ENCODE measurements at regions not wholly inside any gene's neighbourhood (a gene's known extent, or its start where the extent isn't known, plus 50 kb on each side); places are given as distances from the start of the nearest gene placed in this dataset.
"Not testable (repeated sequence)": the region's sequence is repeated elsewhere in the genome, so short reads cannot be mapped to it uniquely, and the experiment has no call there.

GRCh38 chr10:4150676-4151075 is 365.7 kb upstream of the KLF6 start:
- Histone ChIP-seq H3K27ac (ENCODE audit: low read depth, low read length) (no peak overlapping the region), H3K36me3 (ENCODE audit: control insufficient read depth, low read length) (no peaks in the 10 kb centered on the region), H3F3A (ENCODE audit: control insufficient read depth, insufficient read depth) (peaks cover 8% of the 10 kb centered on the region), H3K4me2 (ENCODE audit: low read length) (no peak overlapping the region), H3K9me2 (replicated peaks; ENCODE audit: control insufficient read depth, low read length) (no peaks in the 10 kb centered on the region), H3K79me2 (ENCODE audit: control insufficient read depth, low read length) (no peaks in the 10 kb centered on the region), H3K9me3 (ENCODE audit: control insufficient read depth, insufficient read depth, low read length) (peaks cover 10% of the 10 kb centered on the region), H4K20me1 (ENCODE audit: control insufficient read depth, insufficient read depth, low read depth, low read length) (no peaks in the 10 kb centered on the region), H3K4me1 (ENCODE audit: control insufficient read depth, low read length) (no peaks in the 10 kb centered on the region), H3K27me3 (ENCODE audit: control insufficient read depth, low read length) (no peaks in the 10 kb centered on the region), H3K4me3 (ENCODE audit: low read length) (no peak overlapping the region)
- TF ChIP-seq CTCF (IDR thresholded peaks at IDR 0.05; ENCODE audit: low read depth, low read length, poor library complexity, severe bottlenecking): no peak
- no peak for TF ChIP-seq EZH2phosphoT487 (IDR thresholded peaks at IDR 0.05; ENCODE audit: borderline replicate concordance, low read length)

GRCh38 chr10:4149460-4149859 is 364.5 kb upstream of the KLF6 start:
- not testable (repeated sequence) for H3K4me3 ChIP-seq (ENCODE audit: low read length); H3F3A ChIP-seq (ENCODE audit: control insufficient read depth, insufficient read depth); H3K36me3 ChIP-seq (ENCODE audit: control insufficient read depth, low read length); H3K27me3 ChIP-seq (ENCODE audit: control insufficient read depth, low read length); H3K9me2 ChIP-seq (replicated peaks; ENCODE audit: control insufficient read depth, low read length); H3K4me1 ChIP-seq (ENCODE audit: control insufficient read depth, low read length); H3K79me2 ChIP-seq (ENCODE audit: control insufficient read depth, low read length); H4K20me1 ChIP-seq (ENCODE audit: control insufficient read depth, insufficient read depth, low read depth, low read length); H3K4me2 ChIP-seq (ENCODE audit: low read length)
- peak overlapping the region; percentile 49 for H3K27ac ChIP-seq (ENCODE audit: low read depth, low read length)
- peaks cover 10% of the 10 kb centered on the region for H3K9me3 ChIP-seq (ENCODE audit: control insufficient read depth, insufficient read depth, low read length)

- Histone ChIP-seq H3K9me3 (ENCODE audit: control insufficient read depth, insufficient read depth, low read length) (peaks cover 10% of the 10 kb centered on the region), H3K27ac (ENCODE audit: low read depth, low read length) (no peak overlapping the region), H4K20me1 (ENCODE audit: control insufficient read depth, insufficient read depth, low read depth, low read length) (no peaks in the 10 kb centered on the region), H3K4me1 (ENCODE audit: control insufficient read depth, low read length) (no peaks in the 10 kb centered on the region), H3K79me2 (ENCODE audit: control insufficient read depth, low read length) (no peaks in the 10 kb centered on the region), H3K4me2 (ENCODE audit: low read length) (no peak overlapping the region), H3K9me2 (replicated peaks; ENCODE audit: control insufficient read depth, low read length) (no peaks in the 10 kb centered on the region), H3K36me3 (ENCODE audit: control insufficient read depth, low read length) (no peaks in the 10 kb centered on the region), H3K4me3 (ENCODE audit: low read length) (no peak overlapping the region), H3K27me3 (ENCODE audit: control insufficient read depth, low read length) (no peaks in the 10 kb centered on the region), H3F3A (ENCODE audit: control insufficient read depth, insufficient read depth) (peaks cover 8% of the 10 kb centered on the region)
- no peak for TF ChIP-seq CTCF (IDR thresholded peaks at IDR 0.05; ENCODE audit: low read depth, low read length, poor library complexity, severe bottlenecking)
- TF ChIP-seq EZH2phosphoT487 (IDR thresholded peaks at IDR 0.05; ENCODE audit: borderline replicate concordance, low read length): no peak
Observed at GRCh38 chr10:4147245-4147644, 362.2 kb upstream of the KLF6 start.

GRCh38 chr10:4144817-4145216 is 359.8 kb upstream of the KLF6 start:
- Histone ChIP-seq H3K4me2 (ENCODE audit: low read length) (no peak overlapping the region), H3F3A (ENCODE audit: control insufficient read depth, insufficient read depth) (peaks cover 8% of the 10 kb centered on the region)
- TF ChIP-seq EZH2phosphoT487 (IDR thresholded peaks at IDR 0.05; ENCODE audit: borderline replicate concordance, low read length) (no peak), CTCF (IDR thresholded peaks at IDR 0.05; ENCODE audit: low read depth, low read length, poor library complexity, severe bottlenecking) (no peak)

More at GRCh38 chr10:4144817-4145216, 359.8 kb upstream of the KLF6 start:
- Histone ChIP-seq H3K27me3 (ENCODE audit: control insufficient read depth, low read length) (no peaks in the 10 kb centered on the region), H4K20me1 (ENCODE audit: control insufficient read depth, insufficient read depth, low read depth, low read length) (no peaks in the 10 kb centered on the region), H3K4me3 (ENCODE audit: low read length) (no peak overlapping the region), H3K79me2 (ENCODE audit: control insufficient read depth, low read length) (no peaks in the 10 kb centered on the region), H3K4me1 (ENCODE audit: control insufficient read depth, low read length) (no peaks in the 10 kb centered on the region), H3K9me3 (ENCODE audit: control insufficient read depth, insufficient read depth, low read length) (peaks cover 10% of the 10 kb centered on the region), H3K36me3 (ENCODE audit: control insufficient read depth, low read length) (no peaks in the 10 kb centered on the region), H3K27ac (ENCODE audit: low read depth, low read length) (no peak overlapping the region), H3K9me2 (replicated peaks; ENCODE audit: control insufficient read depth, low read length) (no peaks in the 10 kb centered on the region)
